Smooth muscle cell (in vitro differentiated cells): ENCODE measurements at regions not wholly inside any gene's neighbourhood (a gene's known extent, or its start where the extent isn't known, plus 50 kb on each side); places are given as distances from the start of the nearest gene placed in this dataset.
"Not testable (repeated sequence)": the region's sequence is repeated elsewhere in the genome, so short reads cannot be mapped to it uniquely, and the experiment has no call there.

Experiments
- DNase-seq: peaks from one replicate; lab custom pipeline; 2025; ENCODE audit not compliant: unreplicated experiment; lab: John Stamatoyannopoulos, UW
- H2AFZ ChIP-seq: fragments of 200-600 bp; sonication (generic); 2 replicates; pipeline ENCODE4 v1.6.0; 2016; ENCODE audit warnings: antibody characterized with exemption, low read depth, mild to moderate bottlenecking
- H3F3A ChIP-seq: fragments of 200-600 bp; sonication (generic); 2 replicates; pipeline ENCODE4 v1.6.0; 2017; ENCODE audit warnings: antibody characterized with exemption, low read depth
- H3K27ac ChIP-seq: fragments of 200-600 bp; sonication (generic); 2 replicates; pipeline ENCODE4 v1.5.1; 2016; ENCODE audit warnings: low read depth, mild to moderate bottlenecking
- H3K27me3 ChIP-seq: fragments of 200-600 bp; sonication (generic); 2 replicates; pipeline ENCODE4 v1.6.1; 2016; ENCODE audit warnings: low read depth, mild to moderate bottlenecking
- H3K36me3 ChIP-seq: fragments of 200-600 bp; sonication (generic); 2 replicates; pipeline ENCODE4 v1.5.1; 2016; ENCODE audit warnings: low read depth
- H3K4me1 ChIP-seq: fragments of 200-600 bp; sonication (generic); 2 replicates; pipeline ENCODE4 v1.5.1; 2016; ENCODE audit warnings: low read depth
- H3K4me2 ChIP-seq: fragments of 200-600 bp; sonication (generic); 2 replicates; pipeline ENCODE4 v1.6.0; 2016; ENCODE audit warnings: mild to moderate bottlenecking
- H3K4me3 ChIP-seq: fragments of 200-600 bp; sonication (generic); 2 replicates; pipeline ENCODE4 v1.5.1; 2016; ENCODE audit warnings: mild to moderate bottlenecking
- H3K79me2 ChIP-seq: fragments of 200-600 bp; sonication (generic); 2 replicates; pipeline ENCODE4 v1.6.0; 2016; ENCODE audit warnings: low read depth, mild to moderate bottlenecking
- H3K9ac ChIP-seq: fragments of 200-600 bp; sonication (generic); 2 replicates; pipeline ENCODE4 v1.6.0; 2016; ENCODE audit warnings: low read depth
- H3K9me3 ChIP-seq: fragments of 200-600 bp; sonication (generic); replicated peaks from 2 replicates; pipeline ENCODE4 v1.5.1; 2016; ENCODE audit warnings: low read depth
- H4K20me1 ChIP-seq: fragments of 200-600 bp; sonication (generic); 2 replicates; pipeline ENCODE4 v1.6.0; 2016; ENCODE audit warnings: low read depth
- CTCF ChIP-seq: fragments of 200-600 bp; sonication (generic); IDR thresholded peaks from 2 replicates; pipeline ENCODE4 v1.5.1; 2017; ENCODE audit warnings: borderline replicate concordance, mild to moderate bottlenecking, antibody characterized with exemption; ENCODE audit not compliant: insufficient read depth, poor library complexity, severe bottlenecking
- WGBS: methylation state at CpG from one replicate; pipeline ENCODE4 v1.1.7; 2016; ENCODE audit warnings: low lambda C conversion rate; 5-methylcytosine and 5-hydroxymethylcytosine counted together

DNA sequence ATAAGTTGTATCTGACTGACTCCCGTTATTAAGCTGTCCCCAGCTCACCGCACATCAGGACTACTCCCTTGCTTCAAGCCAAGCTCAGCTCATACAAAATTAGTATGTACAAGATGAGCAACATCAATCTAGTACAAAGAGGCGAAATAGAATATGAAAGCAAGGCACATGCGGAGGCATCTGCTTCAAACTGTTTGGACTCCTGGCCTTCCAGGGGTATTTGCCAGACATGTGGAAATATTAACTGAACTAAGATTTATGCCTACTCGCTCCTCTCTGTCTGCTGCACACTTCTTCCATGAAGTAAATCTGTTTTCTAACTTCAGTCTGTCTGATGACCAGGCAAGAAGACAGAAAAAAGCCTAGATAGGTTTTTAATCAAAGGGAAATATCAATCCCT lies 499.8 kb downstream of the PID1 start:
- DNase-seq: no peak
- Histone ChIP-seq H3K27me3 (no peaks in the 10 kb centered on the region), H3K36me3 (no peaks in the 10 kb centered on the region), H2AFZ (no peak overlapping the region), H3K27ac (no peak overlapping the region), H3K4me3 (no peak overlapping the region), H3K4me2 (no peak overlapping the region), H3K4me1 (no peaks in the 10 kb centered on the region), H3K79me2 (no peaks in the 10 kb centered on the region), H3F3A (no peaks in the 10 kb centered on the region), H3K9ac (no peak overlapping the region), H4K20me1 (no peaks in the 10 kb centered on the region), H3K9me3 (no peaks in the 10 kb centered on the region)
- no peak for TF ChIP-seq CTCF
- 91% methylated on average over 5 of the region's 5 CpGs for WGBS

GRCh38 chr2:228768818-228769217 lies 502.3 kb downstream of the PID1 start:
- Histone ChIP-seq H4K20me1 (no peaks in the 10 kb centered on the region), H3K79me2 (no peaks in the 10 kb centered on the region), H3F3A (no peaks in the 10 kb centered on the region), H3K36me3 (no peaks in the 10 kb centered on the region), H3K9ac (no peak overlapping the region), H3K4me1 (no peaks in the 10 kb centered on the region), H3K9me3 (no peaks in the 10 kb centered on the region), H3K27me3 (no peaks in the 10 kb centered on the region), H3K27ac (peak overlapping the region; percentile 35), H3K4me3 (no peak overlapping the region), H3K4me2 (peak overlapping the region; percentile 12), H2AFZ (no peak overlapping the region)
- no peak for TF ChIP-seq CTCF
- 5% methylated on average over 1 of the region's 1 CpG for WGBS
- no peak for DNase-seq

DNA sequence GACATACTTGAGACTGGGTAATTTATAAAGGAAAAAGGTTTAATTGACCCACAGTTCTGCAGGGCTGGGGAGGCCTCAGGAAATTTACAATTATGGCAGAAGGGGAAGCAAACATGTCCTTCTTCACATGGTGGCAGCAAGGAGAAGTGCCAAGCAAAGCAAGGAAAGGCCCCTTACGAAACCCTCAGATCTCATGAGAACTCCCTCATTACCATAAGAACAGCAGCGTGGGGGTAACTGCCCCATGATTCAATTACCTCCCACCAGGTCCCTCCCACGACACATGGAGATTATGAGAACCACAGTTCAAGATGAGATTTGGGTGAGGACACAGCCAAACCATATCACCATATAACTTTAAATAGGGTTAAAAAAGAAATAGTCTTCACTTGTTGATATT lies 502.9 kb downstream of the PID1 start:
- not testable (repeated sequence) for H3K4me3 ChIP-seq
- 93% methylated on average over 3 of the region's 3 CpGs for WGBS
- H3K27ac ChIP-seq: peak overlapping the region; percentile 35

GRCh38 chr2:228767196-228767595 lies 503.9 kb downstream of the PID1 start:
- H3K4me1 ChIP-seq: peaks cover 5% of the 10 kb centered on the region
- H2AFZ ChIP-seq: no peak overlapping the region
- H3K4me3 ChIP-seq: no peak overlapping the region
- H3K79me2 ChIP-seq: no peaks in the 10 kb centered on the region
- H3K9ac ChIP-seq: no peak overlapping the region
- WGBS: 56% methylated on average over 2 of the region's 2 CpGs
- no peaks in the 10 kb centered on the region for H3K27me3 ChIP-seq
- TF ChIP-seq CTCF: no peak
- no peaks in the 10 kb centered on the region for H3K9me3 ChIP-seq
- no peak for DNase-seq
- no peaks in the 10 kb centered on the region for H3K36me3 ChIP-seq
- H4K20me1 ChIP-seq: no peaks in the 10 kb centered on the region
- H3K27ac ChIP-seq: no peak overlapping the region
- no peaks in the 10 kb centered on the region for H3F3A ChIP-seq
- no peak overlapping the region for H3K4me2 ChIP-seq

More for the DNA sequence above, 502.9 kb downstream of the PID1 start:
- not testable (repeated sequence) for H2AFZ ChIP-seq, H3K4me1 ChIP-seq, DNase-seq, H3K27me3 ChIP-seq, H4K20me1 ChIP-seq, H3K4me2 ChIP-seq, H3K36me3 ChIP-seq, H3K9me3 ChIP-seq, H3K79me2 ChIP-seq, H3K9ac ChIP-seq, H3F3A ChIP-seq
